Stomach (tissue), 4 donors: ENCODE measurements at regions not wholly inside any gene's neighbourhood (a gene's known extent, or its start where the extent isn't known, plus 50 kb on each side); places are given as distances from the start of the nearest gene placed in this dataset.

Experiments
- CTCF ChIP-seq, 7 experiments: fragments of 450-650 bp in 4 of 7; fragments of 200-600 bp in 3 of 7; sonication (generic) in 3 of 7; IDR thresholded peaks; one replicate each; pipeline ENCODE4 v1.5.1; 2016 to 2019; ENCODE audit warnings: antibody characterized with exemption in 7 of 7, control low read depth in 2 of 7, mild to moderate bottlenecking in 1 of 7
- EP300 ChIP-seq: sonication (generic); formaldehyde crosslinking; IDR thresholded peaks from one replicate; pipeline ENCODE4 v1.6.1; 2017; ENCODE audit warnings: antibody characterized with exemption
- POLR2A ChIP-seq, 4 donors: fragments of 450-650 bp; IDR thresholded peaks; one replicate each; pipeline ENCODE4 v1.6.1; 2016; ENCODE audit warnings: antibody characterized with exemption in 4 of 4, control low read depth in 2 of 4, mild to moderate bottlenecking in 1 of 4, moderate library complexity in 1 of 4

DNA sequence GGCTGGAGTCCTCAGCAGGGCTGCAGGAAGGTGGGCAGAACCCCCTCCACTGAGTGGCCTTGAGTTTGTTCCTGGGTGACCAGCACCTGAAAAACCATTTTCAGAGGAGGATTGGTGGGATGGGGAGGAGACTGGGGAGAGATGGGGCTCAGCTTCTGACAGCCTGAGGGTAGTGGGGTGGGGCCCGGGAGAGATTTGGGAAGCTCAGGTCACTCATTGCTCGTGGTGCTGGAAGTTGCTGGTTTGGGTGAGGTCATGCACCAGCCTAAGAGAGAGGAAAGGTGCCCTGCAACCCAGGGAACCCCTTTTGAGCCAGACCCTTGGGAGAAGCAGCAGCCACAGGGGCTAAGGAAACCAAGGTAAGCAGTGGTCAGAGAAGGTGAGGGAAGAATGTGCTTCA is 100.8 kb downstream of the EBNA1BP2 start:
- no peak for TF ChIP-seq CTCF (IDR thresholded peaks at IDR 0.05)
- TF ChIP-seq EP300, result no peak
- no peak for TF ChIP-seq POLR2A (IDR thresholded peaks at IDR 0.05)
